SK-N-SH (cell line): ENCODE measurements at regions not wholly inside any gene's neighbourhood (a gene's known extent, or its start where the extent isn't known, plus 50 kb on each side); places are given as distances from the start of the nearest gene placed in this dataset.

Experiments used
- CTCF ChIA-PET: fragments of 300-600, 350-600 bp; formaldehyde crosslinking; extraction: SDS; loops from one replicate; lab custom pipeline; 2021; lab: Yijun Ruan, JAX
- POLR2A ChIA-PET: fragments of 350-600 bp; sonication (Branson Sonifier 250); formaldehyde crosslinking; extraction: SDS; loops from one replicate; lab custom pipeline; 2020; ENCODE audit warnings: antibody characterized with exemption, inconsistent platforms; lab: Yijun Ruan, JAX
- DNase-seq: peaks from one replicate; pipeline ENCODE4 v3.0.0; 2012
- H2AFZ ChIP-seq: fragments of 200-600 bp; sonication (generic); 2 replicates; pipeline ENCODE4 v1.8.1; 2016; ENCODE audit warnings: antibody characterized with exemption, mild to moderate bottlenecking, low read depth
- H3F3A ChIP-seq: fragments of 200-600 bp; sonication (generic); replicated peaks from 2 replicates; pipeline ENCODE3; 2016; ENCODE audit warnings: antibody characterized with exemption, mild to moderate bottlenecking; ENCODE audit not compliant: insufficient read depth
- H3K27ac ChIP-seq, 2 experiments: fragments of 200-500 bp in 1 of 2; fragments of 200-600 bp in 1 of 2; sonication (Bioruptor generic) in 1 of 2; sonication (generic), shearing (Covaris generic) in 1 of 2; 2 replicates each; pipeline versions ENCODE4 v1.5.1 to v1.6.1; 2014 to 2016; ENCODE audit warnings: low read depth in 2 of 2, inconsistent platforms in 1 of 2, low read length in 1 of 2, mild to moderate bottlenecking in 1 of 2, mixed read lengths in 1 of 2
- H3K27me3 ChIP-seq: fragments of 200-600 bp; sonication (generic), shearing (Covaris generic); 2 replicates; pipeline ENCODE4 v1.6.1; 2016; ENCODE audit warnings: mixed run types; ENCODE audit not compliant: insufficient read depth
- H3K36me3 ChIP-seq, 2 experiments: fragments of 200-500 bp in 1 of 2; fragments of 200-600 bp in 1 of 2; sonication (Bioruptor generic) in 1 of 2; sonication (generic) in 1 of 2; replicated peaks in 1 of 2; 2 replicates each; pipeline versions ENCODE3 to v1.5.1; 2014 to 2016; ENCODE audit warnings: low read length in 1 of 2, mild to moderate bottlenecking in 1 of 2; ENCODE audit not compliant: insufficient read depth in 2 of 2, control insufficient read depth in 1 of 2
- H3K4me1 ChIP-seq, 2 experiments: fragments of 200-500 bp in 1 of 2; fragments of 200-600 bp in 1 of 2; sonication (Bioruptor generic) in 1 of 2; sonication (generic), shearing (Covaris generic) in 1 of 2; 2 replicates each; pipeline versions ENCODE4 v1.5.1 to v1.6.1; 2014 to 2016; ENCODE audit warnings: low read depth in 1 of 2, low read length in 1 of 2, mixed run types in 1 of 2; ENCODE audit not compliant: insufficient read depth in 2 of 2, control insufficient read depth in 1 of 2
- H3K4me2 ChIP-seq: fragments of 200-600 bp; sonication (generic), shearing (Covaris generic); 2 replicates; pipeline ENCODE4 v1.6.1; 2017; ENCODE audit warnings: mixed run types
- H3K4me3 ChIP-seq, 2 experiments: fragments of 200-500 bp in 1 of 2; fragments of 200-600 bp in 1 of 2; sonication (Bioruptor generic) in 1 of 2; sonication (generic), shearing (Covaris generic) in 1 of 2; 2 replicates each; pipeline versions ENCODE4 v1.5.1 to v1.8.1; 2014 to 2016; ENCODE audit warnings: low read depth in 2 of 2, inconsistent platforms in 1 of 2, low read length in 1 of 2, mild to moderate bottlenecking in 1 of 2, mixed read lengths in 1 of 2, moderate library complexity in 1 of 2
- H3K79me2 ChIP-seq: fragments of 200-600 bp; sonication (generic); 2 replicates; pipeline ENCODE4 v1.8.1; 2017; ENCODE audit warnings: mild to moderate bottlenecking; ENCODE audit not compliant: insufficient read depth
- H3K9ac ChIP-seq: fragments of 200-600 bp; sonication (generic); 2 replicates; pipeline ENCODE4 v1.6.1; 2017; ENCODE audit warnings: mixed run types
- H3K9me2 ChIP-seq: fragments of 200-600 bp; sonication (generic); 2 replicates; pipeline ENCODE4 v1.6.1; 2017; ENCODE audit warnings: mixed run types
- H3K9me3 ChIP-seq: fragments of 200-600 bp; sonication (generic); 2 replicates; pipeline ENCODE4 v1.6.1; 2017; ENCODE audit warnings: mixed run types, mild to moderate bottlenecking, moderate library complexity
- H4K20me1 ChIP-seq: fragments of 200-600 bp; sonication (generic); 2 replicates; pipeline ENCODE4 v1.6.1; 2017; ENCODE audit warnings: mild to moderate bottlenecking, mixed run types; ENCODE audit not compliant: insufficient read depth
- CHD2 ChIP-seq: fragments of 150-350 bp; IDR thresholded peaks from 2 replicates; pipeline ENCODE4 v1.6.1; 2018; ENCODE audit warnings: low read length; ENCODE audit not compliant: partially characterized antibody
- CTCF ChIP-seq: fragments of 200-600 bp; sonication (generic); IDR thresholded peaks from 2 replicates; pipeline ENCODE4 v1.6.1; 2017; ENCODE audit warnings: antibody characterized with exemption, mild to moderate bottlenecking, moderate library complexity
- ELF1 ChIP-seq: IDR thresholded peaks from 2 replicates; pipeline ENCODE4 v1.4.0; 2012
- GATA2 ChIP-seq: sonication (generic); formaldehyde crosslinking; IDR thresholded peaks from 2 replicates; pipeline ENCODE4 v1.5.0; 2020; ENCODE audit warnings: mild to moderate bottlenecking, missing genetic modification reagents
- IRF3 ChIP-seq: fragments of 150-350 bp; IDR thresholded peaks from 2 replicates; pipeline ENCODE4 v1.6.1; 2016; ENCODE audit warnings: mild to moderate bottlenecking, low read depth, low read length
- MEF2A ChIP-seq: IDR thresholded peaks from 2 replicates; pipeline ENCODE4 v1.4.0; 2012; ENCODE audit warnings: low read depth, borderline replicate concordance
- NFIC ChIP-seq: IDR thresholded peaks from 2 replicates; pipeline ENCODE4 v1.4.0; 2012; ENCODE audit warnings: borderline replicate concordance
- PBX3 ChIP-seq: IDR thresholded peaks from 2 replicates; pipeline ENCODE4; 2012
- POLR2AphosphoS5 ChIP-seq: IDR thresholded peaks from 2 replicates; pipeline ENCODE4 v1.6.1; 2012; ENCODE audit warnings: low read depth, low read length
- RCOR1 ChIP-seq: fragments of 150-350 bp; IDR thresholded peaks from 2 replicates; pipeline ENCODE4 v1.6.1; 2017; ENCODE audit warnings: antibody characterized with exemption, low read length
- RXRA ChIP-seq: IDR thresholded peaks from 2 replicates; pipeline ENCODE4 v1.4.0; 2012; ENCODE audit warnings: low read depth, mild to moderate bottlenecking, borderline replicate concordance
- SIN3A ChIP-seq: IDR thresholded peaks from 2 replicates; pipeline ENCODE4 v1.6.1; 2012; ENCODE audit warnings: low read depth, mild to moderate bottlenecking, low read length, moderate library complexity, borderline replicate concordance
- TAF1 ChIP-seq: IDR thresholded peaks from 2 replicates; pipeline ENCODE4 v1.6.1; 2012; ENCODE audit warnings: low read depth, mild to moderate bottlenecking, low read length, moderate library complexity, borderline replicate concordance
- TCF12 ChIP-seq: IDR thresholded peaks from 2 replicates; pipeline ENCODE4 v1.4.0; 2012
- TEAD4 ChIP-seq: IDR thresholded peaks from 2 replicates; pipeline ENCODE4 v1.4.0; 2012; ENCODE audit warnings: mild to moderate bottlenecking, borderline replicate concordance; ENCODE audit not compliant: insufficient read depth
- USF2 ChIP-seq: fragments of 150-350 bp; IDR thresholded peaks from 2 replicates; pipeline ENCODE4 v1.6.1; 2017; ENCODE audit warnings: antibody characterized with exemption, low read length, low read depth, borderline replicate concordance
- YY1 ChIP-seq: IDR thresholded peaks from 2 replicates; pipeline ENCODE4 v1.4.0; 2012; ENCODE audit warnings: low read depth, mild to moderate bottlenecking
- ZBTB33 ChIP-seq: IDR thresholded peaks from 2 replicates; pipeline ENCODE4 v1.4.0; 2012; ENCODE audit warnings: low read depth, borderline replicate concordance
- WGBS: methylation state at CpG from one replicate; pipeline ENCODE4 v1.1.6; 2017; ENCODE audit warnings: low lambda C conversion rate; 5-methylcytosine and 5-hydroxymethylcytosine counted together

- POLR2A ChIA-PET: no interaction called here
- Histone ChIP-seq H3K9me2 (no peaks in the 10 kb centered on the region), H4K20me1 (no peaks in the 10 kb centered on the region), H3K9ac (0 out of 2 replicates have a peak overlapping the region, but pooled peaks have one; percentile 30), H3K27me3 (no peaks in the 10 kb centered on the region), H3K9me3 (no peaks in the 10 kb centered on the region), H3K27ac (peak overlapping the region; percentile 57 to 67; a peak in 3 of 4 replicates), H3K4me3 (0 out of 4 replicates have a peak overlapping the region, but pooled peaks of 1 of the 2 experiments have one; percentile 0), H3K79me2 (no peaks in the 10 kb centered on the region), H3K36me3 (no peaks in the 10 kb centered on the region), H3F3A (peaks cover 13% of the 10 kb centered on the region), H3K4me1 (peaks cover 20 to 32% of the 10 kb centered on the region in 2 experiments), H2AFZ (no peak overlapping the region), H3K4me2 (peak overlapping the region; percentile 40; the same call in 1 of the 2 replicates)
- 3% methylated on average over 1 of the region's 1 CpG for WGBS
- no peak for TF ChIP-seq USF2
- TF ChIP-seq NFIC: no peak
- no peak for TF ChIP-seq POLR2AphosphoS5
- TF ChIP-seq CTCF: no peak
- TF ChIP-seq TAF1: no peak
- TF ChIP-seq CHD2: no peak
- TF ChIP-seq RCOR1: peak; percentile 40; the same call in 1 of the 2 replicates
- TF ChIP-seq PBX3: peak; percentile 27
- no peak; the same call in 1 of the 2 replicates for TF ChIP-seq TCF12
- TF ChIP-seq ELF1: no peak
- TF ChIP-seq RXRA: peak; percentile 24; the same call in 1 of the 2 replicates
- TF ChIP-seq TEAD4: no peak
- no peak for TF ChIP-seq MEF2A
- DNase-seq: no peak
- CTCF ChIA-PET: interaction anchor here (0.8 to 4.5 kb wide), 8 partner anchors 12 to 272 kb away, joined by 3 to 23 read pairs (median 4); no protein-coding TSS in a partner anchor
Measured at GRCh38 chr2:20933714-20934113, 110.2 kb downstream of the APOB start.

GRCh38 chr2:20931346-20931745, 108.4 kb upstream of the LDAH start:
- no peak for TF ChIP-seq ZBTB33
- no peak for TF ChIP-seq GATA2 (CRISPR knock-in tag)
- no peak for TF ChIP-seq SIN3A
- no peak for TF ChIP-seq RCOR1
- no peak for TF ChIP-seq IRF3
- no peak for TF ChIP-seq YY1
- TF ChIP-seq, all 33 proteins: peak for 0
- Histone ChIP-seq H3K36me3 (no peaks in the 10 kb centered on the region), H3K4me3 (no peak overlapping the region), H2AFZ (no peak overlapping the region), H3K27ac (peak overlapping the region; percentile 24 to 58; a peak in 2 of 4 replicates), H3K9me2 (no peaks in the 10 kb centered on the region), H3K4me1 (peaks cover 20 to 32% of the 10 kb centered on the region in 2 experiments), H3K27me3 (no peaks in the 10 kb centered on the region), H3K9ac (no peak overlapping the region), H3K79me2 (no peaks in the 10 kb centered on the region), H4K20me1 (no peaks in the 10 kb centered on the region), H3K4me2 (peak overlapping the region; percentile 12; the same call in 1 of the 2 replicates), H3F3A (peaks cover 13% of the 10 kb centered on the region), H3K9me3 (no peaks in the 10 kb centered on the region)
- DNase-seq: no peak
- ChIA-PET CTCF (interaction anchor here (0.9 to 4.5 kb wide), 3 partner anchors 15 to 270 kb away, joined by 3 to 23 read pairs (median 3); no protein-coding TSS in a partner anchor), POLR2A (no interaction called here)
- WGBS: 16% methylated on average over 2 of the region's 2 CpGs
